GM18868 (cell line): ENCODE measurements at regions not wholly inside any gene's neighbourhood (a gene's known extent, or its start where the extent isn't known, plus 50 kb on each side); places are given as distances from the start of the nearest gene placed in this dataset.
"Not testable (repeated sequence)": the region's sequence is repeated elsewhere in the genome, so short reads cannot be mapped to it uniquely, and the experiment has no call there.

ENCODE experiments used
- ATAC-seq: cut with Tn5 transposase; IDR thresholded peaks from one replicate; pipeline ENCODE4 v1.9.1; 2021; ENCODE audit warnings: mild to moderate bottlenecking, moderate library complexity; ENCODE audit not compliant: unreplicated experiment

- no peak for ATAC-seq
Observed at GRCh38 chr11:60592601-60593000, 77.4 kb downstream of the MS4A13 start.

DNA sequence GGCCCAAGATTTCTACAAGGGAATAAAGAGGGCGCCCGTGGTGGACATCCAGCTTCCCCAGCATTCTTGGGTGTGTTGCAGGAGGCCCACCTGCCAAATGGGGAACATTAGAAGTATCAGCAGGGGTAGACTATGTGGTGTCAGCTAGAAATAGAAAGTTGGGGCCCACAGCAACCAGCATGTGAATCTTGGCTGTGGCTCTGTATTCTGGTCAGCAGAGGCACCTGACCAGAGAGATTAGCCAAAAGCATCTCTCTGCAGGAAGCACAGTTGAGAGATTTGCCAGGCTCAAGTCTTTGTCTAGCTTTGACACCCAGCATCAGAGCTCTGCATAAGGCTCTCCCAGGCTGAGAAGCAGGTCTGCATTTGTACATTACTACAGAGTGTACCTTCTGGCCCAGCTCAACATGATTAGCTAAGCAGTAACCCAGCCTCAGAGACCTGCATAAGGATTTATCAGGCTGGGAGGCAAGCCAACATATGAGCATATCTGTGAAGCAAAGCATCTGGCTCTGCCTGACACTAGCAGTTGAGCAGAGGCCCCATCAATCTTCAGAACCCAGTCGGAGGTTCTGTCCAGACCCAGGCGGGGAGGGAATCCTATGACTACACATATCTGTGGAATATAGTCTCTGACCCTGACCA is 79.9 kb downstream of the MS4A13 start:
- ATAC-seq = no peak

DNA sequence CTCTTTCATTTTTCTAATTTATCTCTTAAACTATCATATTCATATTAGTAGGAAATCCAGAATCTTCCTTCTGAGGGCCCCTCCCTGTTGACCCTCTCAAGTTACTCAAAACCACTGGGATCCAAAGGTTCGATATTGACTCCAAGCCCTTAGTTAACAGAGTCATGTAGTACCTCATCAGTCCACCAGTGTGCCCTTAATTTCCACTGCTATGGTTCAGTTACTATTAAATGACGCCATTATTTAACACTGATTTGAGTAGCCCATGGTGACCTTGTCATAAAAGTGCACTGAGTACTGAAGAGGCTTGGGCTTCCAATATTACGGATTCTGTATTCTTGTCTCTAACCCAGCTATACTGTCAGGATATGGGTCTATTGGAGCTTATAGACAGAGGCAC is 91.9 kb upstream of the MS4A8 start:
- ATAC-seq = no peak

GRCh38 chr11:60609632-60610031 is 89.8 kb upstream of the MS4A8 start:
- no peak for ATAC-seq

DNA sequence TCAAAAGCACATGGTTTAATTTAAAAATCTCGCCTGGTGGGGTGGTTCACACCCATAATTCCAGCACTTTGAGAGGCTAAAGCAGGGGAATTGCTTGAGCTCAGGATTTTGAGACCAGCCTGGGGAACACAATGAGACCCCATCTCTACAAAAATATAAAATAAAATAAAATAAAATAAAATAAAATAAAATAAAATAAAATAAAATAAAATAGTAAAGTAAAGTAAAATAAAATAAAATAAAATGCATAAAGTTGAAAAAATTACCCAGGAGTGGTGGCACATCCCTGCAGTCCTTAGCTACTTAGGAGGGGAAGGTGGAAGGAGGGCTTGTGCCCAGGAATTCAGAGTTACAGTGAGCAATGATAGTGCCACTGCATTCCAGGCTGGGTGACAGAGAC is 88.7 kb upstream of the MS4A8 start:
- ATAC-seq = no peak

DNA sequence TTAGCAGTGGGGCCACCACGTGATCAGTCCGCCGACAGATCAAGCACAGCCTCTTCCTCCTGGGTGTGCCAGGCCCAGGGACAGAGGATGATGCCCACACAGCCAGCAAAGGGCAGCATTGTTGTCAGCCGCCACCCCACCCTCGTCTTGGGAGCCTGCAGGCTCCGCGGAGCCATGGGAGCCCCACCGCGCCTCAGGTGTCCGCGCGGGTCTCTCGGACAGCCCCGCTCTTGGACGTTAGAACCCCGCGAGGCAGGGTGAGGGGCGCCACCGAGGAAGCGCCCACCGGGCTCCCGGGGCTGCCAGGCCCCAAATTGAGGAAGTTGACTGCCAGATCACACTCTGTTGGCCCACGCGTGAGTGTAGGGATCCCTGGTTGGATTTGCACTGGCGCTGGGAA is 83.9 kb upstream of the MS4A8 start:
- ATAC-seq = no peak

DNA sequence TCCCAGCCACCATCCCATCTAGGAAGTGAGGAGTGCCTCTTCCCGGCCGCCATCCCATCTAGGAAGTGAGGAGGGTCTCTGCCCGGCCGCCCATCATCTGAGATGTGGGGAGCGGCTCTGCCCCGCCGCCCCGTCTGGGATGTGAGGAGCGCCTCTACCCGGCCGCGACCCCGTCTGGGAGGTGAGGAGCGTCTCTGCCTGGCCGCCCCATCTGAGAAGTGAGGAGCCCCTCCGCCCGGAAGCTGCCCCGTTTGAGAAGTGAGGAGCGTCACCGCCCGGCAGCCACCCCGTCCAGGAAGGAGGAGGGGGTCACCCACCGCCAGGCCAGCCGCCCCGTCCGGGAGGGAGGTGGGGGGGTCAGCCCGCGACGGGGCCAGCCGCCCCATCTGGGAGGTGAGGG is 77.5 kb upstream of the MS4A8 start:
- ATAC-seq = not testable (repeated sequence)

GRCh38 chr11:60622776-60623175 is 76.6 kb upstream of the MS4A8 start:
- not testable (repeated sequence) for ATAC-seq

DNA sequence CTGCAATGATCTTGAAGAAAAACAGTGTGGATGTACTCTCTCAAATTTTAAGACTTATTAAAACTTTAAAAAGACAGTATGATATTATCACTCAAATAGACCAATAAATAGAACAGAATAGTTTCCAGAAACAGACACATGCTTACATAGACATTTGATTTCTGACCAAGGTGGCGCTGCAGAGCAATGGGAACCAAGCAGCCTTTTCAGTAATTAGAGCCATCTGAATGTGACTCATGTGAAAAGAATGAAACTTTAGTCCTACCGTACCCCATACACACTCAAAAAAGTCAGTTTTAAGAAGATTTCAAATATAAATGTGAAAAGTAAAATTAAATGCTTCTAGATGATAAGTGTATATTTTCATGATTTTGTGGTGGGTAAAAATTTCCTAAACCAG is 74.2 kb upstream of the MS4A8 start:
- ATAC-seq = no peak

DNA sequence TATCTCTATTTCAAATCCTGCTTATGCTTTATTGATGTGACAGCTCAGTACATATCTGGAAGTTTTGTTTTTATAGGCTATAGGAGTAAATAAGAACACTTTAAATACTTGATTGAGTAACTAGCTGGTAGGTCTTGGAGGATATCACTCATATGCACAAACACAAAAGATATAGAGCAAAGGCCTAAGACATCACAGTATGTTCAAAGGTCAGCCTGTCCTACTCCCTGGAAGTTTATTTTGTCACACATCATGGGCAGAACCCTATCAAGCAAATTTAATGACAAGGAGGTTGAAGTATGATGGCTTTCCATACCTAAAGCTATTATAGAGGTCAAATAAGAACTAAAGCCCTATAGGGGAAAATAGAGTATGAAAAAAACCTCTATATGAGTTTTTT is 70.0 kb upstream of the MS4A8 start:
- no peak for ATAC-seq

GRCh38 chr11:60631944-60632343 is 67.5 kb upstream of the MS4A8 start:
- no peak for ATAC-seq

DNA sequence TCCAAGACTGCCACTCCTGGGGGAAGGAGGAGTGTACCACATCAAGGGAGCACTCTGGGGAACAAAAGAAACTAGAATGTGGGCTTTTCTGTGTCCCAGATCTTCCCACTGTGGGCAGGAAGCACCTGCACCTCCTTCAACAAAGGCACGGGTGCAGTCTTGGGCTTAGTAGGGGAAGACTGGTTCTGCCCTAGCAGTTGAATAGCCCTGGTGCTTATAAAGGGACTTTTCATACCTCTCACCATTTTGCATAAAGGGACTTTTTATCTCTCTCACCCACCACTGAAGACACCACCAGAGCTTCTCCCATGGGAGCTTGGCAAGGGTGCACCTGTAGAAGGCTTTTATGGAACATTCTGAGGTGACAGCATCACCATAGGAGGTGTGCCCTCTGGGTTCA is 65.8 kb upstream of the MS4A8 start:
- peak; percentile 77 for ATAC-seq

- peak; percentile 63 for ATAC-seq
Observed at GRCh38 chr11:60634126-60634525, 65.3 kb upstream of the MS4A8 start.

DNA sequence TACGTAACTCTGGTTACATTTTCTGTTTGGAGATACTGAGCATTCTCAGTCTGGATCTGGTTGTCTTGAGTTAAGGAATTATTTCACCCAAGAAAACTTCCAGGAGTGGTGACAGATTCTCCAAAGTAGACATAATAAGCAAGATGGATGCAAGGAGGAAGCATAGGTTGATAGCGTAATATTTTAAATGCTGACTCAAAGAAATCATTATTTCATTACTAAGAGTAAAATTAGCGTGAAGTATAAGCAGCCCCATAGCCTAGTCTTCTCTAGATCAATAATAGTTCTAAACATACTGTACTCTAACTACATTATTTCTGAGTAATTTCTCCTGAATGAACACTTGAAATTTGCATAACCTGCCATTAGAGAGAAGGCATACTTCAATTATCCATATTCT is 57.5 kb upstream of the MS4A8 start:
- ATAC-seq = no peak

DNA sequence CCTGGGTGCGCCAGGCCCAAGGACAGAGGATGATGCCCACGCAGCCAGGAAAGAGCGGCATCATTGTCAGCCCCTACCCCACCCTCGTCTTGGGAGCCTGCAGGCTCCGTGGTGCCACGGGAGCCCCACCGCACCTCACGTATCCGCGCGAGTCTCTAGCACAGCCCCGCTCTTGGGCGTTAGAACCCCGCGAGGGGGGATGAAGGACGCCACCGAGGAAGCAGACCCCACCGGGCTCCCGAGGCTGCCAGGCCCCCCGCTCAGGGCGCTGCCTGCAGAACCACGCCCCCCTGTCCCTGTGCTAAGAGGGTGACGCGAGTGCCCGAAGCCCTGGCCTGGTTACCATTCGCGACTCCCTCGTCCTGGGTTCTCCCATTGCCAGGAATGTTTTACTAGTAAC is 52.3 kb upstream of the MS4A8 start:
- no peak for ATAC-seq
